CD4-positive, alpha-beta memory T cell (primary cell): ENCODE measurements at regions not wholly inside any gene's neighbourhood (a gene's known extent, or its start where the extent isn't known, plus 50 kb on each side); places are given as distances from the start of the nearest gene placed in this dataset.

Experiments
- CTCF ChIA-PET: fragments of 350-600 bp; sonication (Branson Sonifier 250); formaldehyde crosslinking; loops from one replicate; lab custom pipeline; 2021; ENCODE audit warnings: inconsistent platforms; ENCODE audit not compliant: partially characterized antibody; lab: Charles Lee
- POLR2A ChIA-PET: fragments of 350-600 bp; sonication (Branson Sonifier 250); formaldehyde crosslinking; loops from one replicate; lab custom pipeline; 2021; ENCODE audit not compliant: partially characterized antibody; lab: Charles Lee
- DNase-seq, 5 donors: peaks; one replicate each; pipeline versions ENCODE4 v3.0.0 to v3.0.0-alpha.2; 2020 to 2022; ENCODE audit warnings: mixed read lengths in 1 of 5
- H3K27ac ChIP-seq: one replicate; pipeline ENCODE4 v1.7.0; 2013; ENCODE audit warnings: low read depth, low read length
- H3K27me3 ChIP-seq: 2 replicates; pipeline ENCODE4 v1.7.0; 2013; ENCODE audit warnings: mild to moderate bottlenecking, low read length, moderate library complexity; ENCODE audit not compliant: insufficient read depth
- H3K36me3 ChIP-seq: 2 replicates; pipeline ENCODE4 v1.7.0; 2013; ENCODE audit warnings: mild to moderate bottlenecking, low read length, moderate library complexity; ENCODE audit not compliant: insufficient read depth
- H3K4me1 ChIP-seq: 2 replicates; pipeline ENCODE4 v1.7.0; 2013; ENCODE audit warnings: mild to moderate bottlenecking, low read length, moderate library complexity; ENCODE audit not compliant: insufficient read depth
- H3K4me3 ChIP-seq, 2 donors: one replicate each; pipeline ENCODE4 v1.7.0; 2013; ENCODE audit warnings: low read length in 2 of 2, mild to moderate bottlenecking in 1 of 2
- H3K9me3 ChIP-seq, 2 donors: one replicate each; pipeline ENCODE4 v1.7.0; 2013; ENCODE audit warnings: low read length in 2 of 2, control low read depth in 1 of 2; ENCODE audit not compliant: control insufficient read depth in 1 of 2
- H3K27ac Mint-ChIP-seq, 7 donors: one replicate each; pipeline ENCODE4 v1.8.0; 2020 to 2021; ENCODE audit warnings: mixed read lengths in 7 of 7, mild to moderate bottlenecking in 6 of 7, inconsistent platforms in 3 of 7, moderate library complexity in 3 of 7
- H3K27me3 Mint-ChIP-seq, 2 donors: one replicate each; pipeline ENCODE4 v1.8.0; 2020 to 2021; ENCODE audit warnings: mixed read lengths in 2 of 2
- H3K36me3 Mint-ChIP-seq, 2 donors: one replicate each; pipeline ENCODE4 v1.8.0; 2020 to 2021; ENCODE audit warnings: mixed read lengths in 2 of 2, inconsistent platforms in 1 of 2, mild to moderate bottlenecking in 1 of 2
- H3K4me1 Mint-ChIP-seq, 4 donors: one replicate each; pipeline ENCODE4 v1.8.0; 2020 to 2021; ENCODE audit warnings: mixed read lengths in 4 of 4, mild to moderate bottlenecking in 1 of 4
- H3K4me3 Mint-ChIP-seq, 8 donors: one replicate each; pipeline ENCODE4 v1.8.0; 2020 to 2021; ENCODE audit warnings: mixed read lengths in 8 of 8, mild to moderate bottlenecking in 7 of 8, moderate library complexity in 6 of 8, inconsistent platforms in 3 of 8
- H3K9me3 Mint-ChIP-seq, 8 donors: one replicate each; pipeline ENCODE4 v1.8.0; 2020 to 2021; ENCODE audit warnings: mixed read lengths in 8 of 8, mild to moderate bottlenecking in 5 of 8, inconsistent platforms in 3 of 8, moderate library complexity in 1 of 8
- intact Hi-C: fragments of 100-400 bp; cut with micrococcal nuclease; formaldehyde crosslinking; loops from one replicate; pipeline ENCODE4 v1.15.1; 2023

DNA sequence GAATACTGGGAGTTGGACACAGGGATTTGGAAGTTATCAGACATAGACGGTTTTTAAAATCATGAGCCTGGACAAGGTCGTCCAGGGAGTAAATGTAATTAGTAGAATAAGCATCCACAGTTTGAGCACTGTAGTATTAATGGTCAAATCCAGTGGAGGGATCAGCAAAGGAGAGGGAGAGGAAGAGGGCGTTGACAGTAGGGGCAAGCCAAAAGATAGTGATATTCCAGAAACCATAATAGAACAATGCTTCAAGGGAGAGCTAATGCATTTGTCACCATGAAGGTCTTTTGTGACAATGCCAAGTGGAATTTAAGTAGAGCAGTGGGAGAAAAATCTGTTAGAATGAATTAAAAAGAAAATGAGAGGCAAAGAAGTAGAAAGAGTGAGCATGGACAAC is 68.9 kb upstream of the SLC5A12 start:
- Mint-ChIP-seq H3K4me3 (no peak overlapping the region), H3K9me3 (peaks cover 0 to 12% (median 4%) of the 10 kb centered on the region in 8 donors), H3K27ac (no peak overlapping the region), H3K27me3 (no peaks in the 10 kb centered on the region), H3K36me3 (no peaks in the 10 kb centered on the region), H3K4me1 (no peaks in the 10 kb centered on the region)
- Histone ChIP-seq H3K9me3 (no peaks in the 10 kb centered on the region), H3K36me3 (no peaks in the 10 kb centered on the region), H3K4me3 (no peak overlapping the region), H3K4me1 (no peaks in the 10 kb centered on the region), H3K27me3 (no peaks in the 10 kb centered on the region), H3K27ac (no peak overlapping the region)
- ChIA-PET POLR2A (no interaction called here), CTCF (no interaction called here)
- intact Hi-C loops = no loop called here
- DNase-seq = no peak

- H3K9me3 ChIP-seq = no peaks in the 10 kb centered on the region
- ChIA-PET POLR2A (no interaction called here), CTCF (no interaction called here)
- no peaks in the 10 kb centered on the region for H3K4me1 ChIP-seq
- H3K4me3 ChIP-seq = no peak overlapping the region
- DNase-seq = no peak
- Mint-ChIP-seq H3K4me1 (no peaks in the 10 kb centered on the region), H3K27ac (no peak overlapping the region), H3K36me3 (no peaks in the 10 kb centered on the region), H3K9me3 (peaks cover 0 to 5% (median 0%) of the 10 kb centered on the region in 8 donors), H3K4me3 (no peak overlapping the region), H3K27me3 (no peaks in the 10 kb centered on the region)
- H3K36me3 ChIP-seq = no peaks in the 10 kb centered on the region
- no peaks in the 10 kb centered on the region for H3K27me3 ChIP-seq
- no peak overlapping the region for H3K27ac ChIP-seq
- intact Hi-C loops = no loop called here
These were observed 71.1 kb upstream of the SLC5A12 start for GRCh38 chr11:26792941-26793340.

- Histone ChIP-seq H3K27me3 (no peaks in the 10 kb centered on the region), H3K9me3 (no peaks in the 10 kb centered on the region), H3K4me1 (no peaks in the 10 kb centered on the region), H3K27ac (no peak overlapping the region), H3K4me3 (no peak overlapping the region), H3K36me3 (no peaks in the 10 kb centered on the region)
- Mint-ChIP-seq H3K27ac (no peak overlapping the region), H3K36me3 (no peaks in the 10 kb centered on the region), H3K9me3 (peaks cover 0 to 5% (median 0%) of the 10 kb centered on the region in 8 donors), H3K4me3 (no peak overlapping the region), H3K27me3 (no peaks in the 10 kb centered on the region), H3K4me1 (no peaks in the 10 kb centered on the region)
- ChIA-PET CTCF (no interaction called here), POLR2A (no interaction called here)
- DNase-seq = no peak
- intact Hi-C loops = no loop called here
These were observed 71.6 kb upstream of the SLC5A12 start for GRCh38 chr11:26793487-26793886.

GRCh38 chr11:26801601-26802000 is 79.7 kb upstream of the SLC5A12 start:
- Histone ChIP-seq H3K27me3 (no peaks in the 10 kb centered on the region), H3K9me3 (no peaks in the 10 kb centered on the region), H3K4me3 (no peak overlapping the region), H3K36me3 (no peaks in the 10 kb centered on the region), H3K4me1 (no peaks in the 10 kb centered on the region), H3K27ac (no peak overlapping the region)
- Mint-ChIP-seq H3K36me3 (no peaks in the 10 kb centered on the region), H3K9me3 (peaks cover 0 to 16% (median 5%) of the 10 kb centered on the region in 8 donors), H3K4me1 (no peaks in the 10 kb centered on the region), H3K27me3 (no peaks in the 10 kb centered on the region), H3K27ac (no peak overlapping the region), H3K4me3 (peak overlapping the region in 1 of 8 donors; percentile 13)
- intact Hi-C loops = no loop called here
- CTCF ChIA-PET = no interaction called here
- POLR2A ChIA-PET = no interaction called here
- no peak for DNase-seq

GRCh38 chr11:26805001-26805400 is 83.1 kb upstream of the SLC5A12 start:
- ChIA-PET POLR2A (no interaction called here), CTCF (no interaction called here)
- H3K36me3 Mint-ChIP-seq = no peaks in the 10 kb centered on the region
- H3K27me3 Mint-ChIP-seq = no peaks in the 10 kb centered on the region
- no peak overlapping the region for H3K4me3 Mint-ChIP-seq
- DNase-seq = no peak
- Histone ChIP-seq H3K27ac (no peak overlapping the region), H3K27me3 (no peaks in the 10 kb centered on the region), H3K4me1 (no peaks in the 10 kb centered on the region), H3K36me3 (no peaks in the 10 kb centered on the region), H3K9me3 (no peaks in the 10 kb centered on the region), H3K4me3 (no peak overlapping the region)
- intact Hi-C loops = no loop called here
- no peak overlapping the region for H3K27ac Mint-ChIP-seq
- H3K4me1 Mint-ChIP-seq = no peaks in the 10 kb centered on the region
- peaks cover 3 to 21% (median 6%) of the 10 kb centered on the region in 8 donors for H3K9me3 Mint-ChIP-seq

- Mint-ChIP-seq H3K4me3 (no peak overlapping the region), H3K36me3 (no peaks in the 10 kb centered on the region), H3K9me3 (peaks cover 3 to 19% (median 4%) of the 10 kb centered on the region in 8 donors), H3K27ac (no peak overlapping the region), H3K27me3 (no peaks in the 10 kb centered on the region), H3K4me1 (no peaks in the 10 kb centered on the region)
- no peak overlapping the region for H3K4me3 ChIP-seq
- H3K4me1 ChIP-seq = no peaks in the 10 kb centered on the region
- H3K27me3 ChIP-seq = no peaks in the 10 kb centered on the region
- no peaks in the 10 kb centered on the region for H3K9me3 ChIP-seq
- POLR2A ChIA-PET = no interaction called here
- intact Hi-C loops = no loop called here
- H3K27ac ChIP-seq = no peak overlapping the region
- DNase-seq = no peak
- H3K36me3 ChIP-seq = no peaks in the 10 kb centered on the region
- CTCF ChIA-PET = no interaction called here
These were observed 84.4 kb upstream of the SLC5A12 start for GRCh38 chr11:26806219-26806618.

GRCh38 chr11:26820739-26821138 is 98.9 kb upstream of the SLC5A12 start:
- no peaks in the 10 kb centered on the region for H3K36me3 ChIP-seq
- peaks cover 0 to 4% of the 10 kb centered on the region in 2 donors for H3K9me3 ChIP-seq
- ChIA-PET POLR2A (no interaction called here), CTCF (no interaction called here)
- no peak overlapping the region for H3K4me3 ChIP-seq
- H3K27me3 ChIP-seq = no peaks in the 10 kb centered on the region
- no peak for DNase-seq
- Mint-ChIP-seq H3K27ac (no peak overlapping the region), H3K4me3 (no peak overlapping the region), H3K9me3 (peaks cover 3 to 65% (median 29%) of the 10 kb centered on the region in 8 donors), H3K36me3 (peaks cover 0 to 1% of the 10 kb centered on the region in 2 donors), H3K4me1 (no peaks in the 10 kb centered on the region), H3K27me3 (no peaks in the 10 kb centered on the region)
- intact Hi-C loops = no loop called here
- H3K4me1 ChIP-seq = no peaks in the 10 kb centered on the region
- no peak overlapping the region for H3K27ac ChIP-seq

GRCh38 chr11:26823963-26824362 is 102.1 kb upstream of the SLC5A12 start:
- CTCF ChIA-PET = no interaction called here
- H3K27me3 Mint-ChIP-seq = no peaks in the 10 kb centered on the region

More at GRCh38 chr11:26823963-26824362, 102.1 kb upstream of the SLC5A12 start:
- H3K36me3 Mint-ChIP-seq = peaks cover 0 to 1% of the 10 kb centered on the region in 2 donors
- Histone ChIP-seq H3K27me3 (no peaks in the 10 kb centered on the region), H3K4me1 (no peaks in the 10 kb centered on the region), H3K9me3 (peaks cover 0 to 4% of the 10 kb centered on the region in 2 donors), H3K36me3 (no peaks in the 10 kb centered on the region), H3K4me3 (no peak overlapping the region), H3K27ac (no peak overlapping the region)
- H3K9me3 Mint-ChIP-seq = peaks cover 3 to 39% (median 25%) of the 10 kb centered on the region in 8 donors
- no peak overlapping the region for H3K27ac Mint-ChIP-seq
- no peak overlapping the region for H3K4me3 Mint-ChIP-seq
- intact Hi-C loops = no loop called here
- H3K4me1 Mint-ChIP-seq = no peaks in the 10 kb centered on the region
- POLR2A ChIA-PET = no interaction called here
- no peak for DNase-seq
